Effector memory CD4-positive, alpha-beta T cell (primary cell): ENCODE measurements at regions not wholly inside any gene's neighbourhood (a gene's known extent, or its start where the extent isn't known, plus 50 kb on each side); places are given as distances from the start of the nearest gene placed in this dataset.

ENCODE experiments used
- DNase-seq, 3 donors: peaks; one replicate each; pipeline ENCODE4 v3.0.0-alpha.2; 2020
- H3K27ac ChIP-seq: 2 replicates; pipeline ENCODE4 v1.7.0; 2013; ENCODE audit warnings: mild to moderate bottlenecking, low read length, moderate library complexity; ENCODE audit not compliant: insufficient read depth, poor library complexity, severe bottlenecking
- H3K27me3 ChIP-seq: replicated peaks from 2 replicates; pipeline ENCODE4 v1.7.0; 2013; ENCODE audit warnings: mild to moderate bottlenecking, low read length; ENCODE audit not compliant: insufficient read depth, control insufficient read depth, poor library complexity, severe bottlenecking
- H3K36me3 ChIP-seq: 2 replicates; pipeline ENCODE4 v1.7.0; 2013; ENCODE audit warnings: mild to moderate bottlenecking, low read length, moderate library complexity; ENCODE audit not compliant: control insufficient read depth, insufficient read depth
- H3K4me1 ChIP-seq: 2 replicates; pipeline ENCODE4 v1.7.0; 2013; ENCODE audit warnings: low read length, mild to moderate bottlenecking; ENCODE audit not compliant: control insufficient read depth, insufficient read depth, poor library complexity, severe bottlenecking
- H3K4me3 ChIP-seq: 2 replicates; pipeline ENCODE4 v1.7.0; 2013; ENCODE audit warnings: low read length, low read depth, mild to moderate bottlenecking; ENCODE audit not compliant: insufficient read depth, poor library complexity, severe bottlenecking
- H3K9me3 ChIP-seq: 2 replicates; pipeline ENCODE4 v1.7.0; 2013; ENCODE audit warnings: mild to moderate bottlenecking, low read length, moderate library complexity; ENCODE audit not compliant: control insufficient read depth

DNA sequence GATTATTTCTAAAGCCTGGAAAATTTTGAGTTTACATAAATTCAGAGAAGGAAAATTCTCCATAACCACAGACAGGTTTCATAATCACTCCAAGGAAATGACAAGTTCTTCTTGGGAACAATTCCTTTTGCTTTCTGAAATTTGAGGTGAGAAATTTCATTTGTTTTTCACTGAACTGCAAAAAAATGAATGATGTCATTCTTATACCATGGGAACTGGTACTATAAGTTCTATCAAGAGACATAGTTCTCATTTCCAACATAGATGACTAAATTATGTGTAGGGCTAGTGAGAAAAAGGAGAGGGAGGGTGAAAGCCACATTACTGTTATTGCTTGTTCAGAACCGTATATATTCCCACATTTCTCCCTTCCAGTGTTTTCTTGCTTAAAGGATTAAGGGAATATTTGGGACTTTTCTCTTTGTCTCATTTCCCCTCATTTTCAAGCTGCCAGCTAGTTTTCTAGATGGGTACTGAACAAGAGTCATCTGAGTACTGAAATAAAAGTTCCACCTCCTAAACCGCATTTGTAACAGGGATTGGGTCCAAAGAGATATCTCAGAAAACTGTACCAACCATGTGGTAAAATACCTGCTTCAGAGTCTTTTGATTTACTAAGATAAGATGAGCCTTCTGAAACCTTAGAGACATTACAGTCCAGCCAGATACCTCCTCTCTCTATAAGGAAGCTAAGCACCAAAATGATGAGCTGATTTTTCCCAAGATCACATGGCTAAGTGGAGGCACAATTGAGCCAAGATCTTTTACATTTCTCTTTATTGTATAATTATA is 144.3 kb upstream of the PRDM1 start:
- Histone ChIP-seq H3K27ac (no peak overlapping the region), H3K27me3 (no peaks in the 10 kb centered on the region), H3K36me3 (no peaks in the 10 kb centered on the region), H3K4me1 (no peaks in the 10 kb centered on the region), H3K9me3 (no peaks in the 10 kb centered on the region), H3K4me3 (no peak overlapping the region)
- no peak for DNase-seq

- H3K27me3 ChIP-seq: no peaks in the 10 kb centered on the region
- no peak overlapping the region for H3K4me3 ChIP-seq
- H3K9me3 ChIP-seq: no peaks in the 10 kb centered on the region
- no peak overlapping the region for H3K27ac ChIP-seq
- no peak for DNase-seq
- H3K4me1 ChIP-seq: no peaks in the 10 kb centered on the region
- no peaks in the 10 kb centered on the region for H3K36me3 ChIP-seq
These were observed 145.1 kb upstream of the PRDM1 start for GRCh38 chr6:105940990-105941389.

- no peak for DNase-seq
These were observed 149.2 kb upstream of the PRDM1 start for GRCh38 chr6:105936972-105937371.

GRCh38 chr6:105935416-105935815 is 150.7 kb upstream of the PRDM1 start:
- no peak overlapping the region for H3K27ac ChIP-seq
- no peaks in the 10 kb centered on the region for H3K9me3 ChIP-seq
- H3K4me3 ChIP-seq: no peak overlapping the region
- no peaks in the 10 kb centered on the region for H3K27me3 ChIP-seq
- DNase-seq: no peak
- H3K36me3 ChIP-seq: no peaks in the 10 kb centered on the region
- no peaks in the 10 kb centered on the region for H3K4me1 ChIP-seq

More at GRCh38 chr6:105936972-105937371, 149.2 kb upstream of the PRDM1 start:
- Histone ChIP-seq H3K27ac (no peak overlapping the region), H3K4me3 (no peak overlapping the region), H3K4me1 (no peaks in the 10 kb centered on the region), H3K27me3 (no peaks in the 10 kb centered on the region), H3K36me3 (no peaks in the 10 kb centered on the region), H3K9me3 (no peaks in the 10 kb centered on the region)

DNA sequence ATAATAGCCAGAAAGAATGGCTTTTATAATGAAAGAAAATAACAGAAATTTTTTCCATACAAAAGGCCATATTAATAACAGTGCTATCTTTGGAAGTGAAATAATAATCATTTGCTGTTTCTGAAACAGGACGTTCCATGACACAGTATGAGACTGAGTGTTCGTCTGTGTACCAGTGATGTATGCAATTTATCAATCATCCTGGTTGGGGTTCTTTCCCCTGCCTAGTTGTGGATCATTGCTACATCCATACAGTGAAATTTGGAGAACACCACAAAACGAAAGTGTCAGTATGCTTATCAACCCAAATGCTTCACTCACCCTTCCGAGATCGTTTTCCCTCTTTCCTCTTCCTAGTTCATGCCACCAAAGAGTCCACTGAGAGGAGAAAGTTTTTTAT is 151.4 kb upstream of the PRDM1 start:
- DNase-seq: no peak
- no peaks in the 10 kb centered on the region for H3K4me1 ChIP-seq
- H3K27ac ChIP-seq: no peak overlapping the region
- H3K27me3 ChIP-seq: no peaks in the 10 kb centered on the region
- no peaks in the 10 kb centered on the region for H3K36me3 ChIP-seq
- H3K9me3 ChIP-seq: no peaks in the 10 kb centered on the region
- no peak overlapping the region for H3K4me3 ChIP-seq

DNA sequence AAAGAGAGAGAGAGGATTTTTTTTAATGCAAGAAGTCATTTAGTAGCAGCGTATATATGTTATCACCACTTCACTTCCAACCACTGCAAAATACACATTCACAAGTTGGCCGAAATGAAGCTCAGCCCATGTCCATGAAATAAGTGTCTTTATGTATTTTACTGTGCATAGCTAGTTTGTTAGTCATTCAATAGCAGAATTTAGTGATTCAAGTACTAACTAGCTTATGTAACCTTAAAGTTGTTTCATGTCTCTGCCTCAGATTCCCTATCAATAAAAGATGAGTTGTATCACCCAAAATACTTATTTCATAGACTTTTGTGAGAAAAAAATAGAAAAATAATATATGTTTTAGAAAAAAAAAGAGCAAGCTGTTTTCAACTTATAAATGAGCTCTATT is 153.7 kb upstream of the PRDM1 start:
- no peak overlapping the region for H3K4me3 ChIP-seq
- no peaks in the 10 kb centered on the region for H3K27me3 ChIP-seq
- H3K4me1 ChIP-seq: no peaks in the 10 kb centered on the region
- H3K27ac ChIP-seq: no peak overlapping the region
- H3K9me3 ChIP-seq: no peaks in the 10 kb centered on the region
- no peaks in the 10 kb centered on the region for H3K36me3 ChIP-seq
- no peak for DNase-seq

DNA sequence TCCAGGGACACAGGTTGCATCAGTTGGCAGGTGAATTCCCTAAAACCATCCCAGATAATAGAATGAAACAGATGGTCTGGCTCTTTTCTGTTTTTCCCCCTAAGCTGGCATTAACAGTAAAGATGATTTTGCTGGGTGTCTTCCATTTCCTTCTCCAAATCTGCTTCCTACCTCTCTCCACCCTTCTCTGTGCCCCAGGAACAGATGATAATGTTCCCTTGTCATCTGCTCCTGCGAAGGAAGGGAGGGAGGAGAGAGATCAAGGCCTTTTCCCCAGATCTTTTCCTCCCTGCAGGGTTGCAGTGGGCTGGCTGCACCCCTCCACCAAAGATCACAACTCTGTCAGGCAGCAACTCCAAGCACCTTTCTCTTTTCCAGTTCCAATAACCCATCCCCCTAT is 156.5 kb upstream of the PRDM1 start:
- no peaks in the 10 kb centered on the region for H3K36me3 ChIP-seq
- H3K27ac ChIP-seq: no peak overlapping the region
- no peaks in the 10 kb centered on the region for H3K4me1 ChIP-seq
- no peaks in the 10 kb centered on the region for H3K27me3 ChIP-seq
- DNase-seq: no peak
- H3K9me3 ChIP-seq: no peaks in the 10 kb centered on the region
- H3K4me3 ChIP-seq: no peak overlapping the region

DNA sequence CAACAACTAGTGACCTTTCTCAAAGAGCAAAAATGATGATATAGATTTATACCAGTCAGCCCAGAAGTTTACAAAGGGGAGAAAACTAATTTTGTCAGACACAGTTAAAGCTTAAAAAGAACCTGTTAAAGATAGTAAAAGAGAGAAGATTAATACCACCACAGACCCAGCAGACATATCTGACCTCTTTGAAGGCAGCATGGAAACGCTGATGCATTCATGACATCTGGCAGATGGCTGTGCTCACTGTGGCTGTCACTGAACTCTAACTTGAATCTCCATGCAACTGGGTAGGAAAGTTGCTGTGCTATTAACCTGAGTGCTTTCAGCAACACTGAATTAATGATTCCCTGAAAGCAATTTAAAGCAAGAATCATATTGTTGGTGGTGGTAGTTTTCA is 159.8 kb upstream of the PRDM1 start:
- H3K36me3 ChIP-seq: no peaks in the 10 kb centered on the region
- H3K9me3 ChIP-seq: no peaks in the 10 kb centered on the region
- H3K27ac ChIP-seq: no peak overlapping the region
- no peak for DNase-seq
- no peak overlapping the region for H3K4me3 ChIP-seq
- no peaks in the 10 kb centered on the region for H3K4me1 ChIP-seq
- H3K27me3 ChIP-seq: no peaks in the 10 kb centered on the region

GRCh38 chr6:105925706-105926105 is 160.4 kb upstream of the PRDM1 start:
- no peak overlapping the region for H3K27ac ChIP-seq
- no peaks in the 10 kb centered on the region for H3K27me3 ChIP-seq
- no peak overlapping the region for H3K4me3 ChIP-seq
- no peaks in the 10 kb centered on the region for H3K9me3 ChIP-seq
- H3K4me1 ChIP-seq: no peaks in the 10 kb centered on the region
- DNase-seq: no peak
- no peaks in the 10 kb centered on the region for H3K36me3 ChIP-seq

DNA sequence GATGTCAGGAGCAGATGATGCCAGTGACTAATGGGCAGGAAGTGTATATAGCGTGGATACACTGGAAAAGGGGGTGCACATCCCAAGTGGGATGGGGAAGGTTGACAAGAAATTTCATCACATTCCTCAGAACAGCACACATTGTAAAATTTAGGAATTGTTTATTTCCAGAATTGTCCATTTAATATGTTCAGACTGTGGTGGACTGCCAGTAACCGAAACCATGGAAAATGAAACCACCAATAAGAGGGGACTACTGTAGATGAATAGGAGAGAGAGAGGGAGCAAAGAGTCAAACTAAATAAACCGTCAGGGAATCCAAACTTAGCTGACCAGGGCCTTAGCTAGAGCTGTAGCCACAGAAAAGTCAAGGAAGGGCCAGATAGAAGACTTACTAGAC is 164.4 kb upstream of the PRDM1 start:
- H3K27me3 ChIP-seq: no peaks in the 10 kb centered on the region
- no peak overlapping the region for H3K27ac ChIP-seq
- H3K36me3 ChIP-seq: no peaks in the 10 kb centered on the region
- H3K9me3 ChIP-seq: no peaks in the 10 kb centered on the region
- H3K4me3 ChIP-seq: no peak overlapping the region
- no peaks in the 10 kb centered on the region for H3K4me1 ChIP-seq
- DNase-seq: no peak
